Breast epithelium (tissue), 4 donors: ENCODE measurements at regions not wholly inside any gene's neighbourhood (a gene's known extent, or its start where the extent isn't known, plus 50 kb on each side); places are given as distances from the start of the nearest gene placed in this dataset.
A peak's percentile ranks its signal among the peaks of the same experiment; 100 is the strongest.

Source experiments
- DNase-seq, 2 donors: peaks; one replicate each; pipeline ENCODE4 v3.0.0-alpha.2; 2019; ENCODE audit warnings: low spot score in 2 of 2
- H3K27ac ChIP-seq, 2 donors: fragments of 200-600 bp; sonication (generic) in 1 of 2; one replicate each; pipeline ENCODE4 v1.5.1; 2016 to 2019; ENCODE audit warnings: mild to moderate bottlenecking in 1 of 2
- H3K27me3 ChIP-seq, 2 donors: fragments of 200-600 bp; sonication (generic) in 1 of 2; one replicate each; pipeline versions ENCODE4 v1.5.1 to v1.6.0; 2017 to 2019; ENCODE audit warnings: control low read depth in 1 of 2, mild to moderate bottlenecking in 1 of 2
- H3K36me3 ChIP-seq: fragments of 200-600 bp; one replicate; pipeline ENCODE4 v1.5.1; 2019
- H3K4me1 ChIP-seq, 2 donors: fragments of 200-600 bp; sonication (generic); one replicate each; pipeline ENCODE4 v1.5.1; 2016 to 2019; ENCODE audit warnings: control low read depth in 1 of 2
- H3K4me3 ChIP-seq, 3 donors: fragments of 200-600 bp; sonication (generic); 1 replicate in 2 of 3; 2 replicates in 1 of 3; pipeline ENCODE4 v1.5.1; 2016 to 2019; ENCODE audit warnings: mild to moderate bottlenecking in 3 of 3, moderate library complexity in 2 of 3
- H3K9me3 ChIP-seq, 2 donors: fragments of 200-600 bp; sonication (generic) in 1 of 2; one replicate each; pipeline ENCODE4 v1.5.1; 2016 to 2019; ENCODE audit warnings: control low read depth in 1 of 2
- POLR2A ChIP-seq: fragments of 450-650 bp; IDR thresholded peaks from one replicate; pipeline ENCODE4 v1.6.1; 2016; ENCODE audit warnings: antibody characterized with exemption, mild to moderate bottlenecking, moderate library complexity
- POLR2AphosphoS5 ChIP-seq, 3 donors: sonication (generic); formaldehyde crosslinking; IDR thresholded peaks; one replicate each; pipeline ENCODE4 v1.6.1; 2017; ENCODE audit warnings: antibody characterized with exemption in 3 of 3
- intact Hi-C: fragments of 100-400 bp; cut with DNase I; formaldehyde crosslinking; loops from one replicate; pipeline ENCODE4 v1.15.1; 2023; ENCODE audit warnings: low total_unique reads
- TF ChIP-seq, protein P1 (sequence below), 3 donors: fragments of 450-650 bp; IDR thresholded peaks; one replicate each; pipeline ENCODE4 v1.5.1; 2016 to 2017; ENCODE audit warnings: antibody characterized with exemption in 3 of 3, mild to moderate bottlenecking in 3 of 3, moderate library complexity in 3 of 3

- no peak for DNase-seq
- intact Hi-C loops: no loop called here
- Histone ChIP-seq H3K27me3 (no peaks in the 10 kb centered on the region), H3K4me1 (peaks cover 0 to 19% of the 10 kb centered on the region in 2 donors), H3K4me3 (no peak overlapping the region), H3K36me3 (no peaks in the 10 kb centered on the region), H3K27ac (peak overlapping the region in 1 of 2 donors; percentile 43), H3K9me3 (no peaks in the 10 kb centered on the region)
- TF ChIP-seq POLR2AphosphoS5 (IDR thresholded peaks at IDR 0.05) (no peak), POLR2A (no peak)
- TF ChIP-seq, protein P1, sequence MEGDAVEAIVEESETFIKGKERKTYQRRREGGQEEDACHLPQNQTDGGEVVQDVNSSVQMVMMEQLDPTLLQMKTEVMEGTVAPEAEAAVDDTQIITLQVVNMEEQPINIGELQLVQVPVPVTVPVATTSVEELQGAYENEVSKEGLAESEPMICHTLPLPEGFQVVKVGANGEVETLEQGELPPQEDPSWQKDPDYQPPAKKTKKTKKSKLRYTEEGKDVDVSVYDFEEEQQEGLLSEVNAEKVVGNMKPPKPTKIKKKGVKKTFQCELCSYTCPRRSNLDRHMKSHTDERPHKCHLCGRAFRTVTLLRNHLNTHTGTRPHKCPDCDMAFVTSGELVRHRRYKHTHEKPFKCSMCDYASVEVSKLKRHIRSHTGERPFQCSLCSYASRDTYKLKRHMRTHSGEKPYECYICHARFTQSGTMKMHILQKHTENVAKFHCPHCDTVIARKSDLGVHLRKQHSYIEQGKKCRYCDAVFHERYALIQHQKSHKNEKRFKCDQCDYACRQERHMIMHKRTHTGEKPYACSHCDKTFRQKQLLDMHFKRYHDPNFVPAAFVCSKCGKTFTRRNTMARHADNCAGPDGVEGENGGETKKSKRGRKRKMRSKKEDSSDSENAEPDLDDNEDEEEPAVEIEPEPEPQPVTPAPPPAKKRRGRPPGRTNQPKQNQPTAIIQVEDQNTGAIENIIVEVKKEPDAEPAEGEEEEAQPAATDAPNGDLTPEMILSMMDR (IDR thresholded peaks at IDR 0.05): no peak
These were observed 83.3 kb downstream of the NCOR2 start for GRCh38 chr12:124484067-124484466.

- peaks cover 0 to 19% of the 10 kb centered on the region in 2 donors for H3K4me1 ChIP-seq
- H3K4me3 ChIP-seq: no peak overlapping the region
- H3K36me3 ChIP-seq: no peaks in the 10 kb centered on the region
- no peak for DNase-seq
- TF ChIP-seq POLR2A: no peak
- TF ChIP-seq, protein P1 (IDR thresholded peaks at IDR 0.05): no peak
- no peak for TF ChIP-seq POLR2AphosphoS5 (IDR thresholded peaks at IDR 0.05)
- H3K27me3 ChIP-seq: no peaks in the 10 kb centered on the region
- intact Hi-C loops: no loop called here
- peak overlapping the region in 1 of 2 donors; percentile 43 for H3K27ac ChIP-seq
- no peaks in the 10 kb centered on the region for H3K9me3 ChIP-seq
These were observed 84.3 kb downstream of the NCOR2 start for GRCh38 chr12:124482901-124483799.

DNA sequence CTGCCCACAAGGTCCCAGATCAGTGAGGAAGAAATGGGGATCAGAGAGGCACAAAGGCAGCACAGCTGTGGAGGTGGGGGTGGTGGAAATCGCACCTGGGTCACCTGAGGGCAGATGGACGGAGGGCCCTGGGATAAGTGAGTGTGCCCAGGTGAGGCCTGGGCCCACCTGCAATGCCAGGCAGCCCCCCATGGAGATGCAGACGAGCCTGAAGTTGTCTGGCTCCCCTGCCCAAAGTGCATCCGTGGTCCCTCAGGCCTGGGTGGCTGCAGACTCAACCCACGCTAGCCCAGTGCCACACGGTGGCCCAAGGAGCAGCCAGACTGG, 84.9 kb downstream of the NCOR2 start:
- no peaks in the 10 kb centered on the region for H3K27me3 ChIP-seq
- intact Hi-C loops: no loop called here
- DNase-seq: no peak
- TF ChIP-seq, protein P1 (IDR thresholded peaks at IDR 0.05): no peak
- TF ChIP-seq POLR2A (no peak), POLR2AphosphoS5 (IDR thresholded peaks at IDR 0.05) (no peak)
- H3K27ac ChIP-seq: peak overlapping the region in 1 of 2 donors; percentile 43
- no peak overlapping the region for H3K4me3 ChIP-seq
- no peaks in the 10 kb centered on the region for H3K36me3 ChIP-seq
- H3K9me3 ChIP-seq: no peaks in the 10 kb centered on the region
- H3K4me1 ChIP-seq: peaks cover 0 to 19% of the 10 kb centered on the region in 2 donors

DNA sequence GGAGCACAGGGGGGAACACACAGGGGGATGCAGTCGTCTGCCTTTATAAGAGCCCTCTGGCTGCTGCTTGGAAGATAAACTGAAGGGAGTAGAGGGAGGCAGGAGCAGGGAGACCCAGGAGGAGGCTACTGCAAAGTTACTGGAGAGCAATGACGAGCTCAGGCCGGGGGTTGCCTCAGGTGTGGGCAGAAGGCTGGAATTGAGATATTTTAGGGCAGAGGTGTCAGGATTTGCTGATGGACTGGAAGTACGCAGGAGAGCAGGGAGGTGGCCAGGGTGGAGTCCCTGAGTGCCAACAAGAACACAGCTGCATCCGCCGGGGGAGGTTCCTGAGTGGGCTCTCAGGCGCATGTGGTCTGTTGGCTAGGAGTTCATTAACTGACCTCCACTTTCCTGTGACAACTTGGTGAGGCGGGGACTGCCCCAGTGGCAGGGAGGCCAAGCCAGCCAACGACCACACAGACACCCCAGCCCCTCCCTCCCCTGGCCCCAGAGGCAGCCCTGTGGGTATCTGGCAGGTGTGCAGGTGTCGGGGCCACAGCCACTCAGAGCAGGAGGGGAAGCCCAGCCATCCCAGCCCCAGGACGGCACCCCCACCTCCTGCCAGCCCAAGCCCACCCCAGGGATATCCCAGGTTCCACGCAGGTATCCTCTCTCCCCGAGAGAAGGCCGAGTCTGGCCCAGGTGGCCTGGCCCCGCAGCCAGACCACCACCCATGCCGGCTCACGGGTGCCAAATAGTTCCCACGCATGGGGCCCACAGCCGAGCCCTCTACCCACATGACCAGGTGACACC, 85.4 kb downstream of the NCOR2 start:
- Histone ChIP-seq H3K4me1 (peaks cover 0 to 19% of the 10 kb centered on the region in 2 donors), H3K36me3 (no peaks in the 10 kb centered on the region), H3K27me3 (no peaks in the 10 kb centered on the region), H3K9me3 (no peaks in the 10 kb centered on the region), H3K4me3 (no peak overlapping the region), H3K27ac (peak overlapping the region; percentile 54 to 80)
- DNase-seq: no peak
- TF ChIP-seq, protein P1 (IDR thresholded peaks at IDR 0.05): no peak
- no peak for TF ChIP-seq POLR2A
- TF ChIP-seq POLR2AphosphoS5 (IDR thresholded peaks at IDR 0.05): no peak
- intact Hi-C loops: no loop called here
